ENCODE measurements at regions not wholly inside any gene's neighbourhood (a gene's known extent, or its start where the extent isn't known, plus 50 kb on each side); places are given as distances from the start of the nearest gene placed in this dataset.

DNA sequence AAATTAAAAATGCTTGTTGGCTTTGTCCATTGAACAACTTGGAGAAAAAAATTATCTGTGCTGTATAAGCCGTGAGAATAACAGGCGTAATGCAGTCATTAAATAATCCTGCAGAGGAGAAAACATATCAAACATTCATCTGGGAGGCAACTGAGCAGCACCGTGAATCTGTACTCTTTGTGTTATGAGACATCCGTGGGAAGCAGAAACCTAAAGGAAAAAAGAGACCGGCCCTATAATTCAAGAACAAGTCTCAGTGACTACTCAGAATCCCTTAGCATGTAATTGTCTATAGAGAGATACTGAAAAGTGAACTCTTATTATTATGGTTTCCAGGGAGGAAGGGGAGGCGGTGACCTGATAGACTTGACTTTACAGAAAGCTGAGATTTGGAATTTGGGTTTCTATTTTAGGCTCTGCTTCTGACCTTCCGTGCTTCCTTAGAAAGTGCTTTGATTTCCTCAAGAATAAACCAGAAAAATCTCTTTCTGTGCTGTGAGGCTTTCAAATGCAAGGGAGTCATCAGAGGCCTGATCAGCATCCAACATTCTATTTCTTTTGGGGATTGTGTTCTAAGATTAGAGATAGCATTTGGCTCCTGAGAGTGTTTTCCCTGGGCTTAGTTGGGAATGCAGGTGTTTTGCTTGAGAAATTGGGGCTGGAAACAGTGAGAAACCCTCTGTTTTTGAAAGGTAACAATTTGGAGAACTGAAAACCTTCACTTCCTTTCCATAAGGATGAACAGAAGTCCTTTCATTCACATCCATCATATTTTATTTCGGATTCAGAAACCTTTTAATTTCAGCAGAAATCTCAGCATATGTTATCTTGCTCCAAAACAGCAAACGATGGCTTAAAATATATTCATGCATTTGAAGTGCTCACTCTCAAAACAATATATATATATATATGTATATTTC is 296.7 kb downstream of the CSNK1G3 start:
- TF ChIP-seq, protein P1, sequence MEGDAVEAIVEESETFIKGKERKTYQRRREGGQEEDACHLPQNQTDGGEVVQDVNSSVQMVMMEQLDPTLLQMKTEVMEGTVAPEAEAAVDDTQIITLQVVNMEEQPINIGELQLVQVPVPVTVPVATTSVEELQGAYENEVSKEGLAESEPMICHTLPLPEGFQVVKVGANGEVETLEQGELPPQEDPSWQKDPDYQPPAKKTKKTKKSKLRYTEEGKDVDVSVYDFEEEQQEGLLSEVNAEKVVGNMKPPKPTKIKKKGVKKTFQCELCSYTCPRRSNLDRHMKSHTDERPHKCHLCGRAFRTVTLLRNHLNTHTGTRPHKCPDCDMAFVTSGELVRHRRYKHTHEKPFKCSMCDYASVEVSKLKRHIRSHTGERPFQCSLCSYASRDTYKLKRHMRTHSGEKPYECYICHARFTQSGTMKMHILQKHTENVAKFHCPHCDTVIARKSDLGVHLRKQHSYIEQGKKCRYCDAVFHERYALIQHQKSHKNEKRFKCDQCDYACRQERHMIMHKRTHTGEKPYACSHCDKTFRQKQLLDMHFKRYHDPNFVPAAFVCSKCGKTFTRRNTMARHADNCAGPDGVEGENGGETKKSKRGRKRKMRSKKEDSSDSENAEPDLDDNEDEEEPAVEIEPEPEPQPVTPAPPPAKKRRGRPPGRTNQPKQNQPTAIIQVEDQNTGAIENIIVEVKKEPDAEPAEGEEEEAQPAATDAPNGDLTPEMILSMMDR (optimal IDR thresholded peaks at IDR 0.05 in 1 of 3, IDR thresholded peaks at IDR 0.05 in 1 of 3, conservative IDR thresholded peaks at IDR 0.05 in 1 of 3; ENCODE audit: extremely low read depth in 1 of 3, insufficient read depth in 2 of 3, low read length in 3 of 3), result no peak
- TF ChIP-seq EZH2 (IDR thresholded peaks at IDR 0.05; ENCODE audit: low read length), result no peak

Measured in keratinocyte (primary cell).